GM18505 (cell line): ENCODE measurements at regions not wholly inside any gene's neighbourhood (a gene's known extent, or its start where the extent isn't known, plus 50 kb on each side); places are given as distances from the start of the nearest gene placed in this dataset.

Source experiments
- ATAC-seq: cut with Tn5 transposase; IDR thresholded peaks from one replicate; pipeline ENCODE4 v1.9.1; 2021; ENCODE audit not compliant: unreplicated experiment
- POLR2A ChIP-seq: IDR thresholded peaks from 4 replicates; pipeline ENCODE4 v1.6.1; 2011; ENCODE audit warnings: borderline replicate concordance; ENCODE audit not compliant: insufficient read depth, insufficient read length; ENCODE audit errors: extremely low read depth

DNA sequence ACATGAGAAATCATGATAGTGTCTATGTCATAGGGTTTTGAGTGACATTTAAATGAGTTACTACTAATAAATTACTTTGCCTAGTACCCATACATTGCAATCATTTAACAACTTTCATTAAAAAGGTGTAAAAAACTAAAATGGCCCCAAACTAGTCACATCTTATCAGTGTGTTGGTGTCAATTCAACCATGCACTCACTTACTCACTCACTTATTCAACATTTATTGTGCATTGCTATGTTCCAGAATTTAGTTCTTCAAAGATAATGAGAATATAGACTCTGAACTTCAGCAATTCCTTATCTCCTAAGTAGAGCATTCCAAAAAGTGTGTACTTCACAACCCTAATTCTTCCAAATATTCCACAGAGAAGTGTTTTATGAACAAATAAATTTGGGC lies 965.7 kb downstream of the REEP3 start:
- no peak for TF ChIP-seq POLR2A
- no peak for ATAC-seq

DNA sequence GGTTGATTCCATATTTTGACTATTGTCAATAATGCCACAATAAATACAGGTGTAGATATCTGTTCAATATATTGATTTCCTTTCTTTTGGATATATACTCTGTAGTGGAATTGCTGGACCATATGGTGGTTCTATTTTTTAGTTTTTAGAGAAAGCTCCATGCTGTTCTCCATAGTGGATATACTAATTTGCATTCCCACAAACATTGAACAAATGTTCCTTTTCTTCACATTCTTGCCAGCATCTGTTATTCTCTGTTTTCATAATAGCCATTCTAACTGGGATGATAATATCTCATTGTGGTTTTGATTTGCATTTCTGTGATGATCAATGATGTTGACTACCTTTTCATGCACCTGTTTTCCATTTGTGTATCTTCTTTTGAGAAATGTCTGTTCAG lies 973.7 kb downstream of the REEP3 start:
- ATAC-seq = no peak
- TF ChIP-seq POLR2A = no peak

DNA sequence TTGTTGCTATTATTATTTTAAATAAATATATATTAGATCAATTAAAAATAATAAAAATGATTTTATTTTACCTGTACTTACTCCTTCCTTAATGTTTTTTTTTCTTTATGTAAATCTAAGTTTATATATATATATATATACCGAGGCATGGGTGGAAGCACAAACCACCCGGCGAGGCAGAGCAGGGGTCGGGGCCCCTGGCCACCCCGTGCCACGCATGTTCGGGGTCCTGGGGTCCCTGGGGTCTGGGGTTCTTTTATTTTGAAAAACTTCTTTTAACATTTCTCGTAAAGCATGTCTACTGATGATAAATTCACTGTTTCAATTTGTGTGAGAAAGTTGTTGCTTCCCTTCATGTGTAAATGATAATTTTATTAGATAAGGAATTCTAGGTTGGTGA lies 976.1 kb downstream of the REEP3 start:
- no peak for TF ChIP-seq POLR2A
- no peak for ATAC-seq

DNA sequence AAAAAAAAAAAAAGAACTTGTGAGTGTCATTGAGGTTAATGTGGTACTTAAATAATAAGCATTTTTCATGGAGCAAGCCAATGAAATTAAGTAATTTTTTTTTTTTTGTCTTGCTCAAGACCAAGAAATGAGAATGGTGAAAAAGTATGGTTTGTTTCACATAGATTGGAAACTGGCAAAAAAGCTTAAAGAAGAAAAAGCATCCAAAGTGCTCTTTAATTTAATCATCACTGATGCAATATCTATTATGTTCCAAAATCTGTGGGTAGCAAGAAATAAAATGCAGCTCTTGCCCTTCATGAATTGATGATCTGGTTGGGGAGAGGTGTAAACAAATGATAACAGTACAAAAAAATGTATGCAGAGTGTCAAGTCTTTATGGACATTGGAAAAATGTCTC lies 980.6 kb downstream of the REEP3 start:
- ATAC-seq = no peak
- no peak for TF ChIP-seq POLR2A

DNA sequence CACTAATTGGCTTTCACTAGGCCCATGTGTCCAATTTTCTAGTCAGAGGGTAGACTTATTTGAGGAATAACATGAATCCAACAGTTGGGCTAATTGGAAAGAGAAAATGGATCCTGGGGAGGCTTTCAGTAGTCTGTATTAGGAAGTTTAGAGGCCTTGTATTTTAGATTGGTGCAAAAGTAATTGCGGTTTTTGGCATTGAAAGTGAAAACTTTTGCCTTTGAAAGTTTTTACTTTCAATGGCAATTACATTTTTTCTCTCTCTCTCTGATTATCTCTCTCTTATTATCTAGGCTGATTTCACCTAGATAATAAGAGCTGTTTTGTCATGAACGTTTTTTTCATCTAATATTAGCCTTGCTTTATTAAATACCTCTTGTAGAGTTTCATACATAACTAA lies 981.7 kb downstream of the REEP3 start:
- no peak for ATAC-seq
- no peak for TF ChIP-seq POLR2A

DNA sequence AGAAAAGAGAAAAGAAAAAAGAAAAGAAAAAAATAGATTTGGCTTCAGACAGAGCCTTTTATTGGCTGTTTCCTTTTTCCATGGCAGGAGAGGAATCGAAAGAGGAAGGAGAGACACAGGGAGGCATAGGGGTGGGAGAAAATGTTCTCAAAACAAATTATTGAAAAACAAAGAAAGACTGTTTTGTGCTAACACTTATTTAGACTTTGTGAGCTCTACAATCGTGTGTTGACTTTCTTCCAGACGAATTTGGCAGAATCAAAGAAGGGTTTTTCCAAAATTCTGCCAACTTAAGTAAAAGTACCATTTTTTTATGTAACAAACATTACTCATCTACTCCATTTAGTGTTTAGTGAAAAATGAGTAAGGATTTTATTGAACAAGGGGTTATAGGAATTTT lies 982.2 kb downstream of the REEP3 start:
- TF ChIP-seq POLR2A = no peak
- ATAC-seq = no peak

DNA sequence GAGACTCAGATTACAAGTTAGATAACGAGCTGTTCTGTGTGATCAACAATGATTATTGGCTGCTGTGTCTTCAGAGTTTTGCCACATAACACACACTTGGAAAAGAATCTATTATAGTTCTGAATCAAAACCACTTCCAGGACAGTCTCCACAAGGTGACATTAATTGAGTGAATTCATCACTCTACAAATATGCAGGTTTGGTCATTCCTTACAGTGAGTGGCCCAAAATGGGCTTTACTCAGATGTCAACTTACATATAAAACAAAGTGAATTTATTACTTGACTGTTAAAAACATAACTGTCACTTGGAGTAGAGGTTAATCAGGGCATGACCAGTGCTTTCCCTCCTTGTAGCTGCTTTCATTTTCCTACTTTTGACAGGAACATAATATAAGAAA lies 984.3 kb downstream of the REEP3 start:
- no peak for ATAC-seq
- TF ChIP-seq POLR2A = no peak

DNA sequence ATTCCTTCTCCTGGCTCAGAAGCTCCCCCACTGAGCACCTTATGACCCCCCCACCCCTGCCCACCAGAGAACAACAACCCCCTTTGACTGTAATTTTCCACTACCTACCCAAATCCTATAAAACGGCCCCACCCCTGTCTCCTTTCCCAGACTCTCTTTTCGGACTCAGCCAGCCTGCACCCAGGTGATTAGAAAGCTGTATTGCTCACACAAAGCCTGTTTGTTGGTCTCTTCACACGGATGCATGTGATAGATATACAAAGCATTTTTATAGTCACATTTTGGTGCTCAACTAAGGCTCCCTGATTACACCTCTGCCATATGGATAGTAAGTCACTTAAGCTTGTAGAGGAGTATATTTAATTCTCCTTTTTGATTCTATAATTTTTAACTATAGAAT lies 985.8 kb downstream of the REEP3 start:
- TF ChIP-seq POLR2A = no peak
- no peak for ATAC-seq

DNA sequence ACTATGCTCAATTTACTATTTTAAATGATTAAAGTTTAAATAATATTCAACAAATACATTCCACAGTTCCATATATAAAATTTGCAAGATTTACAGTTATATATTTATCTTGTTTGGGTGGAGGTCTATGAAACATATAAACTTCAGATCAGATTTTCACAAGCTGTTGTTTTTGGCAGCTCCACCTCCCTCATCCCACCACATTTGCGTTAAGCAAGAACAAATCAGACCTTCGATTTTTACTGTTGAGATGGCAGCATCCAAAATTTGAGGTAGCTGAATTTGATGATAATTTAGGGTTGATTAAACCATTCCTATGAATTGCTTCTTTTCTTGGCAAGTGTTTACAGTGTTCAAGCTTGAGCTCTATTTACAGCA lies 986.4 kb downstream of the REEP3 start:
- ATAC-seq = no peak
- no peak for TF ChIP-seq POLR2A

DNA sequence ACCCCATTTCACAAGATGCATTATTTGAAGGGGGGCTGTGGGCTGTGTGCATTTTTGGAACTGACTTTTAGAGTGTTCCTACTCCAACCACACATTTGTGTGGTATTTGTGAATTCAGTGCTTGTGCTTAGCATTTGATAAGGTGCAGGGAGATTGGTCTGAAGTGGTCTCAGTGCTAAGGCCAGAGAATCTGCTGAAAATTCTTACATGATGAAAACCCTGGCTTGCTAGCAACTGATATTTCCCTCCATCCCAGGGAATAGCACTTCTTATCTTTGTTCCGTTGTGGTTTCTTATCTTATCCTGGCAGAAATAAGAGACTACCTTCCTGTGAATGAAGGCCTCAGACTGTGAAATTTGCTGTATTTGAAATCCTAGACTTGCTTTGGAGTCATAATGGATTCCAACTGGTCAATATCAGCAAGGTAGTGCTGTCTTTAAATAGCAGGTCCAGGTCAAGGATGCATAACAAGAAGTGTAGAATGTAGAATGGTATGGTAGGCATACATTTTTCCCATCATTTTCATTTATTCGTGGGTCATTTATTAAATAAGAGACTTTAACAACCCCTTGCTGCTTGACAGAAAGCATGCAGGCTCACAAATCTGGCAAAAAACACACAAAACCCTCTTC lies 986.9 kb downstream of the REEP3 start:
- TF ChIP-seq POLR2A = no peak
- ATAC-seq = no peak

DNA sequence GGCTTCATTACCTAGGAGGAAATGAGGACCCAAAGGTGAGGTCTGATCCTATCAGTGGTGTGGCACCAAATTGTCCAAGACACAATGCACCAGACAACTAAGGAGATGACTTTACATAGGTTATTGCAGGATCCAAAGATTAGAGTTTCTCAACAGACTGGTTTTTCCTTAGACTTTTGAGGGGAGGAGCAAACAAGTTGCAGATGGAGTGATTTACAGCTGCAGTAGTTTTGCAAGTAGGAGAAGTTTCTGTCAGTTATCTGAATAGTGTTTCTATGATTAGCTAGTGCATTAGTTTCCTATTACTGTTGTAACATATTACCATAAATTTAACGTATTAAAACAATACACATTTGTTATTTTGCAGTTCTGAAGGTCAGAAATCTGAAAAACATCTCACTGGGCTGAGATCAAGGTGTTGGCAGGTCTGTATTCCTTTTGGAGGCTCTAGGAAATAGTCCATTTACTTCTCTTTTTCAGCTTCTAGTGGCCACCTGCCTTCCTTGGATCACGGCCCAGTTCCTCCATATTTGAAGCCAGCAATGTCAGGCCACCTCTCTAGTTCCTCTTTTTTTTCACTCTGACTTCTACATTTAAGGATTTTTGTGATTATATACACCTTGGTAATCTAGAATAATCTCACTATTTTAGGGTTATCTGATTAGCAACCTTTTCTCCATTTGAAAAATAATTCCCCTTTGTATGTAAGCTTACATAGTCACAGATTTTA lies 994.9 kb downstream of the REEP3 start:
- ATAC-seq = no peak
- TF ChIP-seq POLR2A = no peak

DNA sequence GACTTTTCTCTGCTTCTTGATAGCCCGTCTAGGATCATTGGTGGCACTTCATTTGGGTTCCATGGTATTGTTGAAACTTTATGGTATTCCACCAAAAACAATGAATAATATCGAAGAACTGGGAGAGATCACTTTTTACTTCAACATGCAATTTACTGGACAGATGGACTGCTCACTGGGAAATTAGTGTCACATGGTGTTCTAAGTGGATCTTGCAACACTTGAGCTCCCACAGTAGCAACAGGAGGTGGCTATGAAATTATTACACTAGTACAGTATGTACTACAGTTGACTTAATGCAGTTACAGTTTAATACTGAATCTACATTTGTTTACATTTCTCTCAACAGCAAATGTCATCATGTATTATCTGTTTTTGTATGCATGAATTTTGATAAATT lies 997.3 kb downstream of the REEP3 start:
- no peak for TF ChIP-seq POLR2A
- no peak for ATAC-seq

DNA sequence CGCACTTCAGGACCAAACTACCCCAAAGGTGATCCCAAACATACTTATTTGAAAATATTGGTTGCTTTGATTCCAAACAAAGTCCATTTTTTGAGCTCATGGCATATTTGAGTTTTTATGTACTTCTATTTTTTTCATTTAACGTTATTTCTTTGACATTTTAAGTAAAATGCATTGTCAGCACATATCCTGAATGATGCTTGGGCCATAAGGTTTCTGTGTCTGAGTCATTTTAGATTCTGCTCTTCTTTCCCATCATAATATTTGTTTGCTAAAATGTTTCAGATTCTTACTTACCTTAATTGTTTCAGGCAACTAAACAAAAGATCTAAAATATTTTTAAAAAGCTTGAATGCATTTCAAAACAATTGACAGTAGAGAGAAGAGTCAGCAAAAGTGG lies 998.2 kb downstream of the REEP3 start:
- no peak for TF ChIP-seq POLR2A
- ATAC-seq = no peak

DNA sequence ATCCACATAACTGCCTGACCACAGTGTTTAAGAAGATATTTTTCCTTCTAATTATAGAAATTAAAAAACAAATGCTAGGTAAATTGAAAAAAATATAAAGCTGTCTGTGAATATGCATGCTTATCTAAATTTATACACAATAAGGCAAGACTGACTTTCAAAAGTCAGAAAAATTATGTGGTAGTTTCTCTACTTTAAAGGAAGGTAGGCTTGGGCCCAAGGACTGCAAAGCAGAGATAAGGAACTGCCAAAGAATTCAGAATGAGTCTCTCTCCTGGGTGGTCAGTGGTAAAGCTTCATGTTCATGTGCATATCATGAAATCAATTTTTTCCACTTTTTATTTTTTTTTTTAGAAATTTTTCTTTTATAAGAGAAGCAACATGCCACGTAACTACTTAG lies 998.6 kb downstream of the REEP3 start:
- no peak for TF ChIP-seq POLR2A
- no peak for ATAC-seq
